GM21423 (cell line): ENCODE measurements at regions not wholly inside any gene's neighbourhood (a gene's known extent, or its start where the extent isn't known, plus 50 kb on each side); places are given as distances from the start of the nearest gene placed in this dataset.
"Not testable (repeated sequence)": the region's sequence is repeated elsewhere in the genome, so short reads cannot be mapped to it uniquely, and the experiment has no call there.

Experiments
- ATAC-seq: cut with Tn5 transposase; IDR thresholded peaks from one replicate; pipeline ENCODE4 v1.9.1; 2021; ENCODE audit warnings: mild to moderate bottlenecking, moderate library complexity; ENCODE audit not compliant: unreplicated experiment

GRCh38 chr3:72081471-72082185, 296.7 kb upstream of the PROK2 start:
- ATAC-seq, result no peak

- no peak for ATAC-seq
Observed at GRCh38 chr3:72080800-72081199, 295.9 kb upstream of the PROK2 start.

GRCh38 chr3:72080095-72080494, 295.1 kb upstream of the PROK2 start:
- ATAC-seq, result no peak

- no peak for ATAC-seq
Observed at GRCh38 chr3:72079369-72079872, 294.5 kb upstream of the PROK2 start.

GRCh38 chr3:72078676-72079368, 293.9 kb upstream of the PROK2 start:
- no peak for ATAC-seq

GRCh38 chr3:72077473-72078259, 292.7 kb upstream of the PROK2 start:
- peak; percentile 37 for ATAC-seq

- ATAC-seq, result not testable (repeated sequence)
Observed at GRCh38 chr3:72075848-72076247, 290.9 kb upstream of the PROK2 start.

- ATAC-seq, result no peak
Observed at GRCh38 chr3:72071624-72072023, 286.7 kb upstream of the PROK2 start.

- no peak for ATAC-seq
Observed at GRCh38 chr3:72070005-72070404, 285.1 kb upstream of the PROK2 start.

GRCh38 chr3:72069543-72069942, 284.6 kb upstream of the PROK2 start:
- no peak for ATAC-seq

- ATAC-seq, result no peak
Observed at GRCh38 chr3:72068621-72069020, 283.7 kb upstream of the PROK2 start.

GRCh38 chr3:72067721-72068120, 282.8 kb upstream of the PROK2 start:
- ATAC-seq, result no peak

- no peak for ATAC-seq
Observed at GRCh38 chr3:72065872-72066641, 281.1 kb upstream of the PROK2 start.

GRCh38 chr3:72065236-72065635, 280.3 kb upstream of the PROK2 start:
- no peak for ATAC-seq

GRCh38 chr3:72064727-72065126, 279.8 kb upstream of the PROK2 start:
- ATAC-seq, result not testable (repeated sequence)

GRCh38 chr3:72062017-72062416, 277.1 kb upstream of the PROK2 start:
- ATAC-seq, result no peak

- no peak for ATAC-seq
Observed at GRCh38 chr3:72060447-72061034, 275.6 kb upstream of the PROK2 start.

- no peak for ATAC-seq
Observed at GRCh38 chr3:72058493-72059081, 273.6 kb upstream of the PROK2 start.

GRCh38 chr3:72055436-72055835, 270.5 kb upstream of the PROK2 start:
- no peak for ATAC-seq

- no peak for ATAC-seq
Observed at GRCh38 chr3:72054976-72055375, 270.0 kb upstream of the PROK2 start.
